Retinal pigment epithelial cell (primary cell): ENCODE measurements at regions not wholly inside any gene's neighbourhood (a gene's known extent, or its start where the extent isn't known, plus 50 kb on each side); places are given as distances from the start of the nearest gene placed in this dataset.

Experiments used
- DNase-seq: peaks from one replicate; pipeline ENCODE4 v3.0.0-alpha.2; 2010; ENCODE audit warnings: low read depth
- H3K4me3 ChIP-seq: 2 replicates; pipeline ENCODE4 v1.5.1; 2011; ENCODE audit warnings: mild to moderate bottlenecking, low read length, control low read depth, moderate library complexity
- CTCF ChIP-seq: conservative IDR thresholded peaks from 2 replicates; pipeline ENCODE4 v1.5.1; 2011; ENCODE audit warnings: low read depth, low read length, control low read depth, inconsistent platforms

GRCh38 chr3:189071446-189071845 is 100.3 kb upstream of the TPRG1 start:
- no peak overlapping the region for H3K4me3 ChIP-seq
- peak; percentile 2 for DNase-seq
- no peak for TF ChIP-seq CTCF

- no peak for TF ChIP-seq CTCF
- H3K4me3 ChIP-seq = no peak overlapping the region
- no peak for DNase-seq
These were observed 95.3 kb upstream of the TPRG1 start for GRCh38 chr3:189076449-189076848.

- no peak overlapping the region for H3K4me3 ChIP-seq
- no peak for DNase-seq
- TF ChIP-seq CTCF = no peak
These were observed 91.0 kb upstream of the TPRG1 start for GRCh38 chr3:189080745-189081144.

GRCh38 chr3:189082666-189083427 is 88.9 kb upstream of the TPRG1 start:
- DNase-seq = no peak
- TF ChIP-seq CTCF = no peak
- H3K4me3 ChIP-seq = no peak overlapping the region

- no peak for TF ChIP-seq CTCF
- no peak overlapping the region for H3K4me3 ChIP-seq
- DNase-seq = no peak
These were observed 87.2 kb upstream of the TPRG1 start for GRCh38 chr3:189084620-189085019.

GRCh38 chr3:189092547-189092946 is 79.2 kb upstream of the TPRG1 start:
- TF ChIP-seq CTCF = no peak
- DNase-seq = no peak
- no peak overlapping the region for H3K4me3 ChIP-seq

GRCh38 chr3:189094539-189094938 is 77.2 kb upstream of the TPRG1 start:
- no peak for DNase-seq
- H3K4me3 ChIP-seq = no peak overlapping the region
- TF ChIP-seq CTCF = no peak
